ENCODE measurements at regions not wholly inside any gene's neighbourhood (a gene's known extent, or its start where the extent isn't known, plus 50 kb on each side); places are given as distances from the start of the nearest gene placed in this dataset.

- no peak for DNase-seq
- ChIA-PET CTCF (interaction anchor here (1.8 to 3.4 kb wide), 3 partner anchors 412 to 429 kb away, joined by 4 to 34 read pairs (median 15); no protein-coding TSS in a partner anchor), POLR2A (no interaction called here)
- Mint-ChIP-seq H3K27ac (no peak overlapping the region), H3K9me3 (ENCODE audit: insufficient read depth) (no peaks in the 10 kb centered on the region), H3K27me3 (peaks cover 8% of the 10 kb centered on the region), H3K4me1 (no peaks in the 10 kb centered on the region), H3K4me3 (no peak overlapping the region)
- no peak overlapping the region for H3K9ac ChIP-seq (ENCODE audit: low read length)
- H3K4me3 ChIP-seq (ENCODE audit: control extremely low read depth in 1 of 5, extremely low read depth in 1 of 5, insufficient read depth in 1 of 5, low read depth in 2 of 5, low read length in 4 of 5): no peak overlapping the region
- H3K9me3 ChIP-seq (ENCODE audit: control extremely low read depth in 1 of 3, control insufficient read depth in 2 of 3, insufficient read depth in 1 of 3, low read length in 2 of 3): peaks cover 0 to 4% (median 0%) of the 10 kb centered on the region in 3 donors
- WGBS (ENCODE audit: insufficient coverage): 94% methylated on average over 9 of the region's 9 CpGs
- H3K27ac ChIP-seq (ENCODE audit: low read length in 2 of 2): no peak overlapping the region
- H4K20me1 ChIP-seq (ENCODE audit: control insufficient read depth, insufficient read depth, low read length, poor library complexity, severe bottlenecking): no peaks in the 10 kb centered on the region
- TF ChIP-seq CTCF (IDR thresholded peaks at IDR 0.05) (no peak), EZH2 (IDR thresholded peaks at IDR 0.05; ENCODE audit: borderline replicate concordance, insufficient read depth, low read depth, low read length, poor library complexity, severe bottlenecking) (no peak)
- no peaks in the 10 kb centered on the region for H3K4me1 ChIP-seq (ENCODE audit: control insufficient read depth in 2 of 2, insufficient read depth in 2 of 2, low read length in 2 of 2)
- H3K27me3 ChIP-seq (replicated peaks in 1 of 4; ENCODE audit: control extremely low read depth in 1 of 4, control insufficient read depth in 3 of 4, insufficient read depth in 4 of 4, low read length in 3 of 4): no peaks in the 10 kb centered on the region
- H3K36me3 ChIP-seq (replicated peaks in 1 of 2; ENCODE audit: control extremely low read depth in 1 of 2, control insufficient read depth in 1 of 2, extremely low read depth in 1 of 2, insufficient read depth in 2 of 2, low read length in 1 of 2): no peaks in the 10 kb centered on the region
- no peak overlapping the region for H3K4me2 ChIP-seq (replicated peaks; ENCODE audit: low read depth, low read length, poor library complexity, severe bottlenecking)
- H3K79me2 ChIP-seq (ENCODE audit: control insufficient read depth, insufficient read depth, low read length): no peaks in the 10 kb centered on the region
- ATAC-seq (ENCODE audit: low read depth): no peak
- H2AFZ ChIP-seq (ENCODE audit: insufficient read depth, low read depth, low read length, poor library complexity, severe bottlenecking): no peak overlapping the region
- intact Hi-C loops (cut with micrococcal nuclease): loop anchor here (5.0 kb wide), 3 partner anchors 429 to 1356 kb away; partner anchors contain the start of gene OTOS
Observed at GRCh38 chr2:238786379-238786778, 61.5 kb upstream of the TWIST2 start.

GRCh38 chr2:238786792-238787490, 60.9 kb upstream of the TWIST2 start:
- Mint-ChIP-seq H3K4me1 (no peaks in the 10 kb centered on the region), H3K27me3 (peaks cover 8% of the 10 kb centered on the region), H3K9me3 (ENCODE audit: insufficient read depth) (no peaks in the 10 kb centered on the region), H3K27ac (no peak overlapping the region), H3K4me3 (no peak overlapping the region)
- no peak for TF ChIP-seq CTCF (IDR thresholded peaks at IDR 0.05)
- TF ChIP-seq EZH2 (IDR thresholded peaks at IDR 0.05; ENCODE audit: borderline replicate concordance, insufficient read depth, low read depth, low read length, poor library complexity, severe bottlenecking): no peak
- intact Hi-C loops (cut with micrococcal nuclease): loop anchor here (5.0 kb wide), 3 partner anchors 430 to 1355 kb away; partner anchors contain the start of gene OTOS
- no peaks in the 10 kb centered on the region for H4K20me1 ChIP-seq (ENCODE audit: control insufficient read depth, insufficient read depth, low read length, poor library complexity, severe bottlenecking)
- no peak overlapping the region for H3K4me2 ChIP-seq (replicated peaks; ENCODE audit: low read depth, low read length, poor library complexity, severe bottlenecking)
- H3K9ac ChIP-seq (ENCODE audit: low read length): no peak overlapping the region
- H3K27ac ChIP-seq (ENCODE audit: low read length in 2 of 2): no peak overlapping the region
- WGBS (ENCODE audit: insufficient coverage): 94% methylated on average over 26 of the region's 29 CpGs
- ChIA-PET POLR2A (no interaction called here), CTCF (interaction anchor here (2.2 to 3.4 kb wide), 2 partner anchors 416 to 417 kb away, joined by 7 to 34 read pairs; no protein-coding TSS in a partner anchor)
- no peaks in the 10 kb centered on the region for H3K4me1 ChIP-seq (ENCODE audit: control insufficient read depth in 2 of 2, insufficient read depth in 2 of 2, low read length in 2 of 2)
- DNase-seq (no peak), ATAC-seq (ENCODE audit: low read depth) (no peak)
- no peaks in the 10 kb centered on the region for H3K79me2 ChIP-seq (ENCODE audit: control insufficient read depth, insufficient read depth, low read length)
- no peaks in the 10 kb centered on the region for H3K27me3 ChIP-seq (replicated peaks in 1 of 4; ENCODE audit: control extremely low read depth in 1 of 4, control insufficient read depth in 3 of 4, insufficient read depth in 4 of 4, low read length in 3 of 4)
- H3K4me3 ChIP-seq (ENCODE audit: control extremely low read depth in 1 of 5, extremely low read depth in 1 of 5, insufficient read depth in 1 of 5, low read depth in 2 of 5, low read length in 4 of 5): no peak overlapping the region
- peaks cover 0 to 4% (median 0%) of the 10 kb centered on the region in 3 donors for H3K9me3 ChIP-seq (ENCODE audit: control extremely low read depth in 1 of 3, control insufficient read depth in 2 of 3, insufficient read depth in 1 of 3, low read length in 2 of 3)
- H2AFZ ChIP-seq (ENCODE audit: insufficient read depth, low read depth, low read length, poor library complexity, severe bottlenecking): no peak overlapping the region
- no peaks in the 10 kb centered on the region for H3K36me3 ChIP-seq (replicated peaks in 1 of 2; ENCODE audit: control extremely low read depth in 1 of 2, control insufficient read depth in 1 of 2, extremely low read depth in 1 of 2, insufficient read depth in 2 of 2, low read length in 1 of 2)

Measured in B cell (primary cell).